K562 (cell line): ENCODE measurements at regions not wholly inside any gene's neighbourhood (a gene's known extent, or its start where the extent isn't known, plus 50 kb on each side); places are given as distances from the start of the nearest gene placed in this dataset.

Experiments
- ATAC-seq: fragments of 200-7000 bp; cut with Tn5 transposase; 3 replicates; pipeline ENCODE4 v1.9.1; 2020; ENCODE audit warnings: moderate library complexity
- BruUV-seq: library from RNA; stranded (reverse); fragments of 400-500 nt; replicated peaks from 2 replicates; lab custom pipeline; 2021; lab: Mats Ljungman, UMichigan
- CTCF ChIA-PET: fragments of 300-600 bp; formaldehyde crosslinking; extraction: SDS; loops from one replicate; lab custom pipeline; 2021; ENCODE audit warnings: low intra/inter-chr PET ratio; lab: Yijun Ruan, JAX
- POLR2A ChIA-PET: fragments of 300-600, 350-650 bp; sonication (Branson Sonifier 250); formaldehyde crosslinking; extraction: SDS; loops from one replicate; lab custom pipeline; 2021; ENCODE audit warnings: antibody characterized with exemption, inconsistent platforms; lab: Yijun Ruan, JAX
- DNase-seq, 4 experiments: peaks; one replicate each; pipeline versions ENCODE4 v3.0.0 to v3.0.0-alpha.2; 2011 to 2018; ENCODE audit warnings: low spot score in 3 of 4, mixed read lengths in 3 of 4; ENCODE audit errors: extremely low read depth in 1 of 4
- FAIRE-seq: peaks from 2 replicates; lab custom pipeline; 2011; peaks lifted over from hg19 to GRCh38; lab: Jason Lieb, UNC
- H2AFZ ChIP-seq: 2 replicates; pipeline ENCODE4 v1.6.0; 2011; ENCODE audit warnings: low read depth, low read length, control low read depth, inconsistent platforms
- H3K27ac ChIP-seq: fragments of 200-600 bp; 3 replicates; pipeline ENCODE4 v1.8.0; 2011; ENCODE audit warnings: low read depth, mild to moderate bottlenecking, control low read depth, inconsistent platforms, low read length, moderate library complexity, mixed read lengths; ENCODE audit errors: extremely low read depth
- H3K27me3 ChIP-seq, 2 experiments: fragments of 300-600 bp in 1 of 2; 2 replicates in 1 of 2; 3 replicates in 1 of 2; pipeline versions ENCODE4 v1.6.0 to v1.8.0; 2011; ENCODE audit warnings: inconsistent platforms in 2 of 2, low read length in 2 of 2, mild to moderate bottlenecking in 1 of 2, mixed read lengths in 1 of 2, moderate library complexity in 1 of 2; ENCODE audit not compliant: control insufficient read depth in 2 of 2, insufficient read depth in 2 of 2
- H3K36me3 ChIP-seq: fragments of 300-600 bp; 3 replicates; pipeline ENCODE4 v1.8.0; 2011; ENCODE audit warnings: mild to moderate bottlenecking, low read length, inconsistent platforms; ENCODE audit not compliant: control insufficient read depth, insufficient read depth
- H3K4me1 ChIP-seq, 2 experiments: fragments of 200-600 bp in 1 of 2; replicated peaks in 1 of 2; 2 replicates in 1 of 2; 3 replicates in 1 of 2; pipeline versions ENCODE4 v1.5.1 to v1.8.0; 2011; ENCODE audit warnings: inconsistent platforms in 2 of 2, low read length in 2 of 2, mild to moderate bottlenecking in 1 of 2, mixed read lengths in 1 of 2, moderate library complexity in 1 of 2; ENCODE audit not compliant: control insufficient read depth in 2 of 2, insufficient read depth in 2 of 2
- H3K4me2 ChIP-seq: 2 replicates; pipeline ENCODE4 v1.6.1; 2011; ENCODE audit warnings: low read length, control low read depth, inconsistent platforms, mixed read lengths; ENCODE audit not compliant: insufficient read depth
- H3K4me3 ChIP-seq: fragments of 200-600 bp; sonication (generic), shearing (Covaris generic); 2 replicates; pipeline ENCODE4 v1.5.1; 2016; ENCODE audit warnings: control low read depth, inconsistent platforms
- H3K79me2 ChIP-seq: fragments of 200-600 bp; 3 replicates; pipeline ENCODE4 v1.8.0; 2011; ENCODE audit warnings: low read length, inconsistent platforms; ENCODE audit not compliant: control insufficient read depth, insufficient read depth
- H3K9ac ChIP-seq, 2 experiments: 2 replicates each; pipeline versions ENCODE4 v1.6.0 to v1.6.1; 2011; ENCODE audit warnings: low read depth in 2 of 2, low read length in 2 of 2, control low read depth in 1 of 2, inconsistent platforms in 1 of 2, mild to moderate bottlenecking in 1 of 2, mixed read lengths in 1 of 2; ENCODE audit not compliant: insufficient read depth in 1 of 2
- H3K9me1 ChIP-seq: one replicate; pipeline ENCODE4 v1.6.0; 2011; ENCODE audit warnings: inconsistent platforms, mild to moderate bottlenecking, low read length, moderate library complexity; ENCODE audit not compliant: control insufficient read depth, insufficient read depth
- H3K9me3 ChIP-seq: replicated peaks from 2 replicates; pipeline ENCODE4 v1.5.1; 2011; ENCODE audit warnings: low read depth, low read length, inconsistent platforms; ENCODE audit not compliant: control insufficient read depth, insufficient read depth
- H4K20me1 ChIP-seq: replicated peaks from 2 replicates; pipeline ENCODE4 v1.6.1; 2011; ENCODE audit warnings: low read length, inconsistent platforms, mixed read lengths; ENCODE audit not compliant: control insufficient read depth, insufficient read depth
- CBX2 ChIP-seq: fragments of 200-600 bp; sonication (generic); IDR thresholded peaks from one replicate; pipeline ENCODE4 v1.6.1; 2012; ENCODE audit warnings: mild to moderate bottlenecking, low read length, inconsistent platforms; ENCODE audit not compliant: insufficient read depth, poor library complexity, severe bottlenecking
- E2F4 ChIP-seq: sonication (generic); formaldehyde crosslinking; IDR thresholded peaks from 2 replicates; pipeline ENCODE4 v1.8.0; 2022; ENCODE audit warnings: mild to moderate bottlenecking, low read depth, missing genetic modification reagents
- E2F6 ChIP-seq, 2 experiments: IDR thresholded peaks; 2 replicates each; pipeline ENCODE4 v1.6.1; 2011; ENCODE audit warnings: borderline replicate concordance in 1 of 2, control low read depth in 1 of 2, low read depth in 1 of 2, low read length in 1 of 2, mild to moderate bottlenecking in 1 of 2, mixed read lengths in 1 of 2, moderate library complexity in 1 of 2; ENCODE audit not compliant: insufficient read depth in 1 of 2, insufficient read length in 1 of 2, poor library complexity in 1 of 2, severe bottlenecking in 1 of 2; ENCODE audit errors: extremely low read depth in 1 of 2
- RBM22 ChIP-seq: fragments of 200-400 bp; formaldehyde crosslinking; IDR thresholded peaks from 2 replicates; pipeline ENCODE4 v1.6.1; 2018; ENCODE audit warnings: low read length, low read depth; ENCODE audit not compliant: poor library complexity, severe bottlenecking
- RHOXF2B ChIP-seq: fragments of 250-450 bp; sonication (Bioruptor Pico); conservative IDR thresholded peaks from 2 replicates; pipeline ENCODE4 v1.5.1; 2021
- ZNF311 ChIP-seq: fragments of 250-450 bp; sonication (Bioruptor Pico); IDR thresholded peaks from 2 replicates; pipeline ENCODE4 v1.4.0; 2020; ENCODE audit warnings: mild to moderate bottlenecking, moderate library complexity
- WGBS: fragments of 100-300 bp; shearing (Covaris generic); methylation state at CpG from one replicate; pipeline ENCODE4 v1.1.6; 2016; ENCODE audit warnings: low coverage, mixed read lengths; ENCODE audit not compliant: insufficient coverage; ENCODE audit errors: missing lambda C conversion rate; 5-methylcytosine and 5-hydroxymethylcytosine counted together
- in situ Hi-C: fragments of 300-500 bp; cut with MboI; formaldehyde crosslinking; loops from 4 replicates; pipeline ENCODE4 v1.15.0; 2018; ENCODE audit warnings: inconsistent platforms, mixed read lengths
- intact Hi-C: fragments of 100-400 bp; cut with micrococcal nuclease; formaldehyde crosslinking; loops from 2 replicates; pipeline ENCODE4 v1.14.2; 2022

GRCh38 chr10:20673175-20673574 lies 223.9 kb downstream of the NEBL start:
- H3K4me2 ChIP-seq = no peak overlapping the region
- ChIA-PET POLR2A (no interaction called here), CTCF (no interaction called here)
- DNase-seq (no peak), FAIRE-seq (no peak), ATAC-seq (no peak)
- 0% methylated on average over 4 of the region's 4 CpGs for WGBS
- H3K27me3 ChIP-seq = no peaks in the 10 kb centered on the region
- no TSS peak for BruUV-seq
- no peak overlapping the region for H3K4me3 ChIP-seq
- no peak overlapping the region for H2AFZ ChIP-seq
- no peak overlapping the region for H3K9ac ChIP-seq
- H3K79me2 ChIP-seq = no peaks in the 10 kb centered on the region
- in situ Hi-C loops = no loop called here
- no peak for TF ChIP-seq ZNF311 (CRISPR knock-in tag)
- no peak for TF ChIP-seq RBM22
- TF ChIP-seq RHOXF2B (CRISPR knock-in tag) = no peak
- TF ChIP-seq CBX2 = no peak
- no peak overlapping the region for H3K27ac ChIP-seq
- no peaks in the 10 kb centered on the region for H3K4me1 ChIP-seq
- intact Hi-C loops = no loop called here
- no peaks in the 10 kb centered on the region for H3K9me3 ChIP-seq
- H3K36me3 ChIP-seq = no peaks in the 10 kb centered on the region
- no peaks in the 10 kb centered on the region for H4K20me1 ChIP-seq
- H3K9me1 ChIP-seq = no peaks in the 10 kb centered on the region

DNA sequence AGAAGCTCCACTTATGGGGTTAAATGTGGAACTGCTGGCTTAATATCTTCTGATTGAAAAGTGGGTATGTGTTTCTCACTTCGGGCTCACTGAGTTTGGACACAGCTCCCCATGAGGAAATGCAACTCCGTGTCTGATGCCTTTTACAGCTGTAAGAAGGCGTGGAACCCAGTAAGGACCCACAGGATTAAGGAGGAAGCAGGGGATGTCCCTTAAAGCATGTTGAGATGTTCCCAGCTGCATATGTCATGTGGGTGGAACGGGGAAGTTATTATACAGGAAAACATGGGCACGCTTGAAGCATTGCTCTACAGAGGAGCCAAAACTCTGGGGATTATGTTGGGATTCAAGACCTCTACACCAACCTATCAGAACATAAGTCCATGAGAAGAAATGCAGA lies 224.4 kb downstream of the NEBL start:
- intact Hi-C loops = no loop called here
- H3K9ac ChIP-seq = no peak overlapping the region
- no peaks in the 10 kb centered on the region for H3K36me3 ChIP-seq
- no peak overlapping the region for H3K4me2 ChIP-seq
- CTCF ChIA-PET = no interaction called here
- ATAC-seq (no peak), DNase-seq (no peak), FAIRE-seq (no peak)
- H3K4me1 ChIP-seq = no peaks in the 10 kb centered on the region
- no peak overlapping the region for H2AFZ ChIP-seq
- H3K9me3 ChIP-seq = no peaks in the 10 kb centered on the region
- POLR2A ChIA-PET = no interaction called here
- BruUV-seq = no TSS peak
- H3K9me1 ChIP-seq = no peaks in the 10 kb centered on the region
- in situ Hi-C loops = no loop called here
- no peak overlapping the region for H3K27ac ChIP-seq
- H3K27me3 ChIP-seq = no peaks in the 10 kb centered on the region
- TF ChIP-seq E2F4 (CRISPR knock-in tag) (no peak), E2F6 (IDR thresholded peaks at IDR 0.05; ENCODE audit: borderline replicate concordance in 1 of 2, extremely low read depth in 1 of 2, insufficient read depth in 1 of 2, insufficient read length in 1 of 2, low read depth in 1 of 2, low read length in 1 of 2, poor library complexity in 1 of 2, severe bottlenecking in 1 of 2) (no peak)
- WGBS = 0% methylated on average over 5 of the region's 5 CpGs
- no peak overlapping the region for H3K4me3 ChIP-seq
- no peaks in the 10 kb centered on the region for H3K79me2 ChIP-seq
- H4K20me1 ChIP-seq = no peaks in the 10 kb centered on the region
